HepG2 (cell line): ENCODE measurements at regions not wholly inside any gene's neighbourhood (a gene's known extent, or its start where the extent isn't known, plus 50 kb on each side); places are given as distances from the start of the nearest gene placed in this dataset.

Source experiments
- CTCF ChIP-seq: sonication (generic); formaldehyde crosslinking; IDR thresholded peaks from 2 replicates; pipeline ENCODE4 v1.5.0; 2020; ENCODE audit warnings: mild to moderate bottlenecking, missing genetic modification reagents, moderate library complexity
- MYNN ChIP-seq: sonication (generic); formaldehyde crosslinking; IDR thresholded peaks from 2 replicates; pipeline ENCODE4 v1.4.0; 2020; ENCODE audit warnings: mild to moderate bottlenecking, low read depth, missing genetic modification reagents
- SALL2 ChIP-seq: sonication (generic); formaldehyde crosslinking; IDR thresholded peaks from 2 replicates; pipeline ENCODE4 v1.8.1; 2023; ENCODE audit warnings: mild to moderate bottlenecking, missing genetic modification reagents, inconsistent platforms
- TBP ChIP-seq: sonication (generic); formaldehyde crosslinking; IDR thresholded peaks from 2 replicates; pipeline ENCODE4 v1.5.0; 2020; ENCODE audit warnings: missing genetic modification reagents
- TCF7L2 ChIP-seq: IDR thresholded peaks from 2 replicates; pipeline ENCODE4 v1.6.1; 2011; ENCODE audit warnings: mild to moderate bottlenecking, low read depth, low read length, moderate library complexity
- TF ChIP-seq, protein P1 (sequence below): sonication (generic); formaldehyde crosslinking; IDR thresholded peaks from 2 replicates; pipeline ENCODE4 v1.4.0; 2020; ENCODE audit warnings: mild to moderate bottlenecking, missing genetic modification reagents

GRCh38 chr13:68690567-68690966 is 1417.1 kb upstream of the ATXN8OS start:
- TF ChIP-seq SALL2 (CRISPR knock-in tag) (no peak), CTCF (CRISPR knock-in tag) (no peak), TBP (no peak), TCF7L2 (no peak), MYNN (CRISPR knock-in tag) (no peak)
- TF ChIP-seq, protein P1, sequence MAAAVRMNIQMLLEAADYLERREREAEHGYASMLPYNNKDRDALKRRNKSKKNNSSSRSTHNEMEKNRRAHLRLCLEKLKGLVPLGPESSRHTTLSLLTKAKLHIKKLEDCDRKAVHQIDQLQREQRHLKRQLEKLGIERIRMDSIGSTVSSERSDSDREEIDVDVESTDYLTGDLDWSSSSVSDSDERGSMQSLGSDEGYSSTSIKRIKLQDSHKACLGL: no peak
